ENCODE measurements at regions not wholly inside any gene's neighbourhood (a gene's known extent, or its start where the extent isn't known, plus 50 kb on each side); places are given as distances from the start of the nearest gene placed in this dataset.

- no peaks in the 10 kb centered on the region for H3K36me3 ChIP-seq
- no peaks in the 10 kb centered on the region for H3K4me1 ChIP-seq
- no peak overlapping the region for H3K4me3 ChIP-seq
- no peak overlapping the region for H3K27ac ChIP-seq
- DNase-seq: no peak
- TF ChIP-seq CTCF (IDR thresholded peaks at IDR 0.05): no peak
- TF ChIP-seq POLR2AphosphoS5 (IDR thresholded peaks at IDR 0.05): no peak
- no peak for TF ChIP-seq EP300 (IDR thresholded peaks at IDR 0.05)
- TF ChIP-seq POLR2A (IDR thresholded peaks at IDR 0.05): no peak
- ATAC-seq (ENCODE audit: low FRiP score in 2 of 2): no peak
- no peaks in the 10 kb centered on the region for H3K9me3 ChIP-seq
- 86 to 89% methylated on average over 9 to 11 of the region's 11 CpGs for WGBS, 2 donors
- H3K27me3 ChIP-seq: no peaks in the 10 kb centered on the region
These were observed 109.6 kb upstream of the FAM20C start for GRCh38 chr7:82757-83155.

- TF ChIP-seq POLR2AphosphoS5 (IDR thresholded peaks at IDR 0.05) (no peak), EP300 (IDR thresholded peaks at IDR 0.05) (no peak), POLR2A (IDR thresholded peaks at IDR 0.05) (no peak), CTCF (IDR thresholded peaks at IDR 0.05) (no peak)
- 89% methylated on average over 12 of the region's 12 CpGs; no CpG with 5 or more reads in 1 of the 2 donors for WGBS, 2 donors
- ATAC-seq (ENCODE audit: low FRiP score in 2 of 2) (no peak), DNase-seq (no peak)
- Histone ChIP-seq H3K27ac (no peak overlapping the region), H3K9me3 (no peaks in the 10 kb centered on the region), H3K4me3 (no peak overlapping the region), H3K4me1 (no peaks in the 10 kb centered on the region), H3K36me3 (no peaks in the 10 kb centered on the region), H3K27me3 (no peaks in the 10 kb centered on the region)
These were observed 108.9 kb upstream of the FAM20C start for GRCh38 chr7:83441-83840.

GRCh38 chr7:83861-84632 is 108.3 kb upstream of the FAM20C start:
- DNase-seq (no peak), ATAC-seq (ENCODE audit: low FRiP score in 2 of 2) (no peak)
- Histone ChIP-seq H3K36me3 (no peaks in the 10 kb centered on the region), H3K4me1 (peaks cover 0 to 5% (median 1%) of the 10 kb centered on the region in 4 donors), H3K27me3 (no peaks in the 10 kb centered on the region), H3K9me3 (no peaks in the 10 kb centered on the region), H3K27ac (no peak overlapping the region), H3K4me3 (no peak overlapping the region)
- no peak for TF ChIP-seq POLR2AphosphoS5 (IDR thresholded peaks at IDR 0.05)
- TF ChIP-seq CTCF (IDR thresholded peaks at IDR 0.05): no peak
- TF ChIP-seq EP300 (IDR thresholded peaks at IDR 0.05): no peak
- no peak for TF ChIP-seq POLR2A (IDR thresholded peaks at IDR 0.05)
- WGBS, 2 donors: 60 to 94% methylated on average over 5 to 24 of the region's 25 CpGs

GRCh38 chr7:84633-85020 is 107.7 kb upstream of the FAM20C start:
- Histone ChIP-seq H3K9me3 (no peaks in the 10 kb centered on the region), H3K36me3 (no peaks in the 10 kb centered on the region), H3K4me1 (peaks cover 0 to 11% (median 4%) of the 10 kb centered on the region in 4 donors), H3K4me3 (no peak overlapping the region), H3K27ac (no peak overlapping the region), H3K27me3 (no peaks in the 10 kb centered on the region)
- peak in 1 of 2 donors; percentile 50 for DNase-seq
- ATAC-seq (ENCODE audit: low FRiP score in 2 of 2): no peak
- 92 to 93% methylated on average over 8 to 11 of the region's 11 CpGs for WGBS, 2 donors
- no peak for TF ChIP-seq POLR2AphosphoS5 (IDR thresholded peaks at IDR 0.05)
- TF ChIP-seq CTCF (IDR thresholded peaks at IDR 0.05): no peak
- TF ChIP-seq POLR2A (IDR thresholded peaks at IDR 0.05): no peak
- TF ChIP-seq EP300 (IDR thresholded peaks at IDR 0.05): no peak
